ENCODE measurements at regions not wholly inside any gene's neighbourhood (a gene's known extent, or its start where the extent isn't known, plus 50 kb on each side); places are given as distances from the start of the nearest gene placed in this dataset.

- TF ChIP-seq EZH2 (IDR thresholded peaks at IDR 0.05; ENCODE audit: borderline replicate concordance, low read depth, low read length, severe bottlenecking) (no peak), CTCF (IDR thresholded peaks at IDR 0.05; ENCODE audit: borderline replicate concordance, extremely low read depth, low read length, poor library complexity, severe bottlenecking) (no peak)
Observed at GRCh38 chr10:43983856-43984271, 335.2 kb upstream of the ZNF32 start.
